Bone marrow (tissue), 2 donors: ENCODE measurements at regions not wholly inside any gene's neighbourhood (a gene's known extent, or its start where the extent isn't known, plus 50 kb on each side); places are given as distances from the start of the nearest gene placed in this dataset.
"Not testable (repeated sequence)": the region's sequence is repeated elsewhere in the genome, so short reads cannot be mapped to it uniquely, and the experiment has no call there.

ENCODE experiments used
- DNase-seq, 2 donors: peaks; one replicate each; lab custom pipeline; 2025; lab: John Stamatoyannopoulos, UW

DNA sequence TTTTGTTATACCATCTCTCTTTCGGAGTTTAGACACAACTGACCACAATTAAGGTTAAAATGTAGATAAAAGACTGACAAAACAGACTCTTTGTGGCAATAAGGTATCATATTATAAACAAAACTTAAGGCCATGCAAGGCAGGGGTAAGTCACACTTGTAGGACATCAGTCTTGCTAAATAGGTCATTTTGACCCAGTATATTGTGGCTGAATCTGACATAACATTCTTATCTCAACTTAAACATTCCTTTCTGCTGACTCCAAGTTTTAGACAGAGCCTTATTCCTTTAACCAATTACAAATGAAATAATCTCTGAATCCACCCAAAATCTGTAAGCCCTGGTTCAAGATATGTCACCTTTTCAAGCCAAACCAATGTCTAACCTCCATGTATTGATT, 733.4 kb upstream of the B3GALT2 start:
- no peak for DNase-seq

DNA sequence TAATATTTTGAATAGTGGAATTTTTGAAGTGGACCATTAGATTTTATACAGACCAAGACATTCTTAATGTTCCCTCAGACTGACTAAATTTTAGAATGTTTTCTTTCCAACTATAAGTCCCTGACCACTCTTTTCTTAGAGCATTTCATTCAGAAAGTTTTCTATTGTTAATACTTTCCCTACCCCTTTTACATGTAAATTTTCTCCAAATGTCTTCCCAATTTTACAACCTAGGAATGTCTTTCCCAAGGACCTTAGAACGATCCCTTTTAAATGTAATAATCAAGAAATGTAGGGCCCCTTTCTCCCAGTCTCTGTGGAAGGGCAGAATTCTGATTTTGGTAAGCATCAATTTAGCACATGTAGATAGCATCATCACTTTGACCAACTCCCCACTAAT, 730.0 kb upstream of the B3GALT2 start:
- no peak for DNase-seq

DNA sequence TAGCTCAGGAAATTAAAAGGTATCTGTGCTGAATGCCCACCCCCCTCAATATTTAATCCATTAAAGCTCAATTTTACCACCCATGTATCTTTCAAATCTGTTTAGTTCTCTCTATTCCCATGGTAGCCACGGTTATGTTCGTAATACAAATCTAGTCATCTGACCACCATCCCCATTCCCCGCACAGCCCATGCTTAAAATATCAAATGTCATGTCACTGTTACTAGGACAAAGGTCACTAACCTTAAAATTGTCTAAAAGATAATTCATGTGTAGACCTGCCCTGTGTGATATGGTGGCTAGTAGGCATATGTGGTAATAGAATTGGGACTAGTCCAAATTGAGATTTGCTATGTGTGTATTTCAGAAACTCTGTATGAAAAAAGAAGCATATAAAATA, 728.5 kb upstream of the B3GALT2 start:
- DNase-seq = no peak

DNA sequence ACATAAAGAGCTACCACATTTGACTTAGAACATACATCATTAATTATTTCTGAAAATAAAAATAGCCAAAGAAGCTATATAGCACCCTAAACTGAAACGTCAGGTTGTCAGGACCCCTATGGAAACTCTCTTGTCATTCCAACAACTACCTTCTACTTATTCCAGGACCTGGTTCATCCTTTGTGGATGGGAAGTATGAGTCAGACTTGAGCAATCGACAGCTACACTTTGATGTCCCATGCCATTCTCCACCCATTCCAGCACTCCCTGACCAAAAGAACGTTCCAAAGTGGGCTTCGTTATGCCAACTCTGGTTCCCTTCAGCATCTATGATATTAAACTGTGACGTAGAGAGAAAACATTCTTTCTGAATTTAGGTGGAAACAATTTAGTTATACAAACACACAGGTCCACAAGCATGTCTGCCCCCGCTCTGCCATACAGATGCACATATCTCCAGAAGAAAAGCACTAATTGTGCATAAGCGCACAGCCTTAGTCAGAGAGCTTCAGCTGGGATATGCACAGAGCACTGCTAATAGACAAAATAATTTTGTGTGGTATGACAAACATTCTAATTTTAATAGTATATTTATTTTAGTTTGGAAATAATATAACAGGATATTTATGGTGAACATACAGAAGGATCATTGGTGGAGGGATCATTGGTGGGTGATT, 723.1 kb upstream of the B3GALT2 start:
- DNase-seq = no peak

DNA sequence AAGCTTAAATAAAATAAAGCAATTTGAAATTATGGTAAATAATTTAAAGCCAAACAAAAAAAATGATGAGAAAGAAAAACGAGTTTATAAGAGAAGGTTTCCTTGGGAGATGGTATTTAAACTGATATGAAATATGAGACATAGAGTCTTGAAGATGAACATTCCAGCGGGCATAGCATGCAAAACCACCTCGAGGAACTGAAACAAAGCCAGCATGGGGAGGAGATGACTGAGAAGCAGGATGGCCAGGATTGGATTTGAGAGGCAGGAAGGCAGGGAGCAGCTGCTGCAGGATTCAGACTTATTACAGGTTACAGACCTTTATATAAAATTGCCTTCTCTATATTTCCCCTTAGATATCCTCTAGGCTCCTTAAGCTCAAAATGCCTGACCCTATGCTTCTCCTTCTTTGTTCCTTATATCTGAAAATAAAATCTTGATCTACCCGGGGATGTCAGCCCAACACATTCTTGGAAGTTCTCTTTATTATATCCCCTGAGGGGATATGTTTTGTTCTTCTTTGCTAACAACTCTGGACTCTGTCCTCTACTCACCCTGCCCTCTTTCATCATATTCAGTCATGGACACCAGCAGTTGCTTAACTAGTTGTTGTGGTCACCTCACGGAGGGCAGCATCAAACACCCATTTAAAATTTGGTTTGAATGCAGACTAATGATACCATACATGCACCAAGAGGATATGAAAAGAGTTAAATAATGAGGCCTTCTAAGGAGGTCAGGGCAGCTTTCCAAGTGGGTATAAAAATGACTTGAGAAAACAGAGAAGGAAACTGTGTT, 719.1 kb upstream of the B3GALT2 start:
- no peak for DNase-seq

DNA sequence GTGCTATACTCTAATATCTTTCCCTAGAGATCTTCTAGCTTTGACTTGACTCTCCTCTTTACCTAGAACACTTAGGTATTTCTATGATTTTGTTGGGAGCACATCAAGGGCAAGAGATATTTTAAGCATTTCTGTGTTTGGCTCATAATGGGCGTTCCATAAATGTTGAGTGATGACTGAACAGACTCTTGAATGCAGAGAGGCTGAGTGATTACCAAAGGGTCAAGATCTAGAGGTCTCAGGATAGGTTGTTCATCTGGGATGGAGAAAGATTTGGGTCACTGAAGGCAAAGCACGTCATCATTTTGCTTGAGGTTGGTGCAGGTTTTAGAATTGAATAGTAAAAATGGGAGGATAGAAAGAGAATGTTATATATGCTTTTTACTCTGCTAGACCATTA, 705.4 kb upstream of the B3GALT2 start:
- DNase-seq = no peak

DNA sequence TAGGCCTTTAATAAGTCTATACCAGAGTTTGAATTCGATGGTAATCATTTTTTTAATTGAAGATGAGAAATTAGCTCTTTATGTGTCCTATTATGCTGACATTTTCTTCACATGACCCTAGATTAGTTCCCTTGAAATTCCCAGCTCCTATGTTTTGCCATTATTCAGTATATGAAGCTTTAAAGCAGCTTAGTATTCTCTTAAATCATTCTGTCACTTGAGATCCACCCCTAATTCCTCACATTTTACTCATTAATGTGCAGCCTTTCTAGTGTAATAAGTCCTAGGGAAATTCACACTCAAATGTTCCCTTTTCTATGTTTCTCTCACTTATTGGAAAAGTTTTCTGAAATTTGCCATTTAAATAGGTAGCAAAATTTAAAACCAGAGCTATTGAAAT, 704.5 kb upstream of the B3GALT2 start:
- no peak for DNase-seq

DNA sequence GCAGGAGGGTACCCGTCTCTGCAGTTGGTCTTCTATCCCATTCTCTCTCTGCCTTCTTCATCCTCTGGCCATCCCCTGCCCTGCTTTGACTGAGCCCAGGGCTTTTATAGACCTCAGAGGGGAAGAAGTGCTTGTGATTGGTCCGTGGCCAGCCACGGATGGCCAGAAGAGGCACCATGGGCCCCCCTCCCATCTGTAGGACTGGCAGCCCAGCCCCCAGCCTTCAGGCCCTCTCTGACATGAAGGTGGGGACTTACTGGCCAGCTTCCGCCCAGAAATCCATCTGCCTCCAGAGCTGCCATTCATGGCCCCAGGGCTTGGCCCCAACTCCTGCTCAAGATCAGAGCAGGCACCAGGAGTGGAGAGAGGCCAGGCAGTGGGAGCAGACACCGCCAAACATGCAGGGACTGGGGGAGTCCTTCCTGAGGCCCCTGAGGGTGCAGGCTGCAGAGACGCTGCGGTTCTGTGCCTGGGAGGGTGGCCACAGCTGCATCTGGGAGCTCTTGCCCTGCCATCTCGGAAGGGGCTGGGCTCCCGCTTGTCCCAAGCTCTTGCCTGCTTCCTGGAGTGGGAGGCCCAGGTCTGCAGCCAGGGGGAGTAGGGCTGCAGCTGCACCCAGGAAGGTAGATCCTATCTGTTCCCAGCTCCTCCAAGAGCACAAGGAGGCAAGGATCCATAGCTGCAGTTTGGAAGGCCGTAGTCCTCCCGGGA, 698.6 kb upstream of the B3GALT2 start:
- DNase-seq = no peak

DNA sequence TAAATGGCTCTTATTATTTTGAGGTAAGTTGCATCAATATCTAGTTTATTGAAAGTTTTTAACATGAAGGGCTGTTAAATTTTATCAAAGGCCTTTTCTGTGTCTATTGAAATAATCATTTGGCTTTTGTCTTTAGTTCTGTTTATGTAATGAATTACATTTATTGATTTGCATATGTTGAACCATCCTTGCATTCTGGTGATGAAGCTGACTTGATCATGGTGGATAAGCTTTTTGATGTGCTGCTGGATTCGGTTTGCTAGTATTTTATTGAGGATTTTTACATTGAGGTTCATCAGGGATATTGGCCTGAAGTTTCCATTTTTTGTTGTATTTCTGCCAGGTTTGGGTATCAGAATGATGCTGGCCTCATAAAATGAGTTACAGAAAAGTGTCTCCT, 691.5 kb upstream of the B3GALT2 start:
- DNase-seq = not testable (repeated sequence)

DNA sequence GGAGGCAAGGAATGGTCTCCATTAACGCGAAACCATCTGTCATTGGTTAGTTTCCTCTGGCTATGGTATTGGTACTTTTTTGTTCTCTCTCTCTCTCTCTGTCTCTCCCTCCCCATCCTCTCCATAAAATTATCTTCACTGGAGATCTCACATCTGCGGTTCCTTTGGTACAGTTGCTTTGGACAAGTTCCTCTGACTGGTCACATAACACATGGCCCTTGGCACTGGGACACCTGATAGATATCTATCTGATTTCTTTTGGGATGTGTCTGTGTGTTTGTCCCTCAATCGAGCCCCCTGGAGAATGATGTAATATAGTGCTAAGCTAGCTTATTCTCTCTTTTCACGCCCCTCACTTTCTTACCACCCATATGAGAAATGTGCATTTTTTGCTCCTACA, 682.0 kb upstream of the B3GALT2 start:
- DNase-seq = no peak

DNA sequence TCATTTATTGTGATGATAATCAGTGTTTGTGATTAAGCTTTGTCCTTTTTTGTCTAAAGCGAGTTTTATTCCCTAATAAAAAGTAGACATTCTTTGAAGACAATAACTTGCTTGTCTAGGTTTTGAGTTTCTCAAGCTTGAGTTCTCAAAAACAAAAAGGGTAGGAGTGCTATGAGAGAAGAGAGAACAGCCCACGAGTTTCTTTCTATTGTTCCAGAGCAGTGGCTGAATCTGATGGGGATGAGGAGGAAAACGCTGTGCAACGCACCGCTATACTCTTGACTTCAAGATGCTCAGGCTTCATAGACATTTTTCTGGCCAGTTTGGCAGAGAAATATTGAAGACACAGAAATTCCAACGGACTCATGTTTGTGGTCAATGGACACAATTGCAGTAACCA, 669.8 kb upstream of the B3GALT2 start:
- DNase-seq = no peak

DNA sequence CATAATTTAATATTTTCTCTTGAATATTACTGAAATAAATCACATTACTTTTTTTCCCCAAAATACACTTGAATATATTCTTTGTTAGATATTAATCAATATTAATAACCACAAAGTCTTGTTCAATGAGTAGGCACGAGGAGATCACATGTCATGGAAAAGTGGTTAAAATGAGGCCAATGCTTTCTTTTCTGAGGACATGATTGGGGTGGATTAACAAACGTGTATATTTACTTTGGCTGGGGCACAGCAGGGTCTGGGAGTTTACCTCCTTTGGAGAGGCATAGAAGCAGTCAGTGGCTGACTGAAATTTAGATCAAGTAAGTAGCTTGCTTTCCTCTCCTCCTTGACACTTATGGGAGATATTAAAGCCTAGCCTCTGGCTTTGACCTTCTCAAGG, 664.3 kb upstream of the B3GALT2 start:
- no peak for DNase-seq

DNA sequence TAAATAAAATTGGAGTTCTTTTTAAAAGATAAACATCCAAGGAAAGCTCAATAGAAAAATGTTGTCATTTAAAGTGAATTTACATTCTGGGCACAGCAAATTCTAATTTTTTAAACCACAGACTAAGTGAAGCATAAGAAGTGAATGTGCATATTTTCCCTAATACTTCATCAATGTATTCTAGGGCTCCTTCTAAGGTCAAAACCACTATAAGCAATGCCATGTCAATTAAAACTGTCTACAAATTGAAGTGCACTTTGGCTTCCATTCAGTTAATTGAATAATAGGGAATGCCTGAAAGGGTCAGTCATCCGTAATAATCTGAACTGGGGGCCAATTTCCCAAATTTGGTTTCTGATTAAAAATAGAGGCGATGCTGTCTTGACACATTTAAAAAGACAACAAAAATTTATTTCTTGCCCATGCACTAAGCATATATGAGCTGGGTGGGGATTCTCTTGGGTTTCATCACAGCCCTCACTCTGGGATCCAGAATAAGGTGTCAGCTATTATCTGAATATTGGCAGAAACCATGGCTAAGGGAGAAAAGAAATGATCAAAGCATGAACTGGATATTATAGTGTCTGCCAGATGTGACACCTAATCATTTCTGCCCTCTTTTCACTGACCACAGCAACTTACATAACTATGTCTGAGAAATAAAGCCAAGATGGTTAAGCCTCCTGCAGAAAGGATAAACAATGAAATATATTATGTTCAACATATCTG, 660.6 kb upstream of the B3GALT2 start:
- DNase-seq = no peak

DNA sequence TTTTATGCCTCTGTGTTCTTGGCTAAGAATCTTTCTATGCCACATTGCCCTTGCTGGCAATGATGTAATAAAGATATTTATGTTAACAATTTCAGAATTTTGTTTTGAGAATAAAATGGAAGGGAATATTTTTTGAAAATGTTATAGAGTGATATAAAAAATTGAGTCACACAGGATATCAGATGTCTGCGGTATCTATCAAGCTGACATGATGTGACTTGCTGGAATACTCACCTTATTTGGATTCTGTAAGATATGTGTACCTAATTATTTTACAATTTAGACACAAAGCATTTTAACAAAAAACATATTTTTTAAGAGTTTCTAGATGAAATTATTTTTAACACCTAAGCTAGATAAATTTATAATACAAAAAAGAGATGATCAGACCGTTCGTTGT, 660.0 kb upstream of the B3GALT2 start:
- no peak for DNase-seq

DNA sequence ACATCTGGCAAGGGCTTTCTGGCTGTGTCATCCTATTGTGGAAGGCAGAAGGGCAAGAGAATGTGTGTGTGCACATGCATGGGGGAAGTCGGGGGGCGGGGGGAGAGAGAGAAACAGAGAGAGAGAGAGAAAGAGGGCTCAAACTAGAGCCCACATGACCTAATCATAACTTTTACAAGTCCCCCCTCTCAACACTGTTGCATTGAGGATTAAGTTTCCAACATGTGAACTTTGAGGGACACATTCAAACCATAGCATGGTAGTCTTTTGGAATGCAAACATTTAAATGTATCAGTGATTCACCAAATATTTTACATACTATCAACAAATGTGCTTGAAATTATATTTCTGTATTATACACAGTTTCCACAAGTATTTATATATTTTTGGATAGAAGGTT, 655.4 kb upstream of the B3GALT2 start:
- no peak for DNase-seq

DNA sequence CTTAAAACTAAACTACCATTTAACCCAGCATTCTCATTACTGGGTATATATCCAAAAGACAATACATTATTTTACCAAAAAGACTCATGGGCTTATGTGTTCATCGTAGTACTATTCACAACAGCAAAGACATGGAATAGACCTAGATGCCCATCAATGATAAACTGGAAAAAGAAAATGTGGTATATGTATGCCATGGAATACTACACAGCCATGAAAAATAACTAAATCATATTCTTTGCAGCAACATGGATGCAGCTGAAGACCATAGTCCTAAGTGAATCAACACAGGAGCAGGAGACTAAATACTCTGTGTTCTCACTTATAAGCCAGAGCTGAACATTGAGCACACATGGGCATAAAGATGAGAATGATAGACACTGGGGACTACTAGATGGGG, 645.1 kb upstream of the B3GALT2 start:
- no peak for DNase-seq

DNA sequence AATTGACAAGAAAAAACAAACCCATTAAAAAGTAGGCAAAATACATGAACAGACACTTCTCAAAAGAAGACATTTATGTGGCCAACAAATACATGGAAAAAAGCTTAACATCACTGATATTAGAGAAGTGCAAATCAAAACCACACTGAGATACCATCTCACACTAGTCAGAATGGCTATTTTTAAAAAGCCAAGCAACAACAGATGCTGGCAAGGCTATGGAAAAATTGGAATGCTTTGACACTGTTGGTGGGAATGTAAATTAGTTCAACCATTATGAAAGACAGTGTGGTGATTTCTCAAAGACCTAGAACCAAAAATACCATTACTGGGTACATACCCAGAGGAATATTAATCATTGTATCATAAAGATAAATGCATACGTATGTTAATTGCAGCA, 641.1 kb upstream of the B3GALT2 start:
- DNase-seq = no peak

DNA sequence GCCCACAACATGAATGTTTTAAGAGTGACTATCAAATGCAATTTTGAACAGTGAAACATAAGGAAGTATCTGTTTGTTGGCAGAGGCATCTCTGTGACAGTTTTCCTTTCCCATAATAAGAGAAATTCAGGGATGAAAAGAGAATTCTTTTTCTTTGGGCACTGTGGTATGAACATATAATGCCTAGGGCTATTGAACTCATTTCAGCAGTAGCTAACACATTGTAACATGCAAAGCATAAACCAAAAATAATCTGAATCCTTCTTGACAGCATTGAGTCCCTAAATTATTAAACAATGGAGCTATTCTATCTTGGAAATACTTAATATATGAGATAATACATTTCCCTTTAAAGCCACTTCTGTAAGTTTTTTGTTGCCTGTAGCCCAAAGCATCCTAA, 633.0 kb upstream of the B3GALT2 start:
- no peak for DNase-seq

DNA sequence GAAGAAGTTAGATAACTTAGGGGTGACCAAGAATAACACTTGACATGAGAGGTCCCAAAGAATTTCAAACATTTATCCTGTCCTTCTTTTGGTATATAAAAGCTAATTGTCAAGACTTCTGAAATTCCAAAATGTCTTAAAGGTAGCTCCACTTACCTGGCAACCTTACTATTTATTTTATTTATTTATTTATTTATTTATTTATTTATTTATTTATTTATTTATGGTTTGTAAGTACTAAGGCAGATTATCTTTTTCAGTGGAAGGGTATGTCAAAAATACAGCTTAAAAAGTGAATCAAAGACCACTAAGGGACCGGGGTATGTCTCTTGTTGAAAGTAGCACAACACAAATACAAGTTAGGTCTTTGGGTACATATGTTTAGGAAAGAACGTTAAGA, 620.8 kb upstream of the B3GALT2 start:
- no peak for DNase-seq

DNA sequence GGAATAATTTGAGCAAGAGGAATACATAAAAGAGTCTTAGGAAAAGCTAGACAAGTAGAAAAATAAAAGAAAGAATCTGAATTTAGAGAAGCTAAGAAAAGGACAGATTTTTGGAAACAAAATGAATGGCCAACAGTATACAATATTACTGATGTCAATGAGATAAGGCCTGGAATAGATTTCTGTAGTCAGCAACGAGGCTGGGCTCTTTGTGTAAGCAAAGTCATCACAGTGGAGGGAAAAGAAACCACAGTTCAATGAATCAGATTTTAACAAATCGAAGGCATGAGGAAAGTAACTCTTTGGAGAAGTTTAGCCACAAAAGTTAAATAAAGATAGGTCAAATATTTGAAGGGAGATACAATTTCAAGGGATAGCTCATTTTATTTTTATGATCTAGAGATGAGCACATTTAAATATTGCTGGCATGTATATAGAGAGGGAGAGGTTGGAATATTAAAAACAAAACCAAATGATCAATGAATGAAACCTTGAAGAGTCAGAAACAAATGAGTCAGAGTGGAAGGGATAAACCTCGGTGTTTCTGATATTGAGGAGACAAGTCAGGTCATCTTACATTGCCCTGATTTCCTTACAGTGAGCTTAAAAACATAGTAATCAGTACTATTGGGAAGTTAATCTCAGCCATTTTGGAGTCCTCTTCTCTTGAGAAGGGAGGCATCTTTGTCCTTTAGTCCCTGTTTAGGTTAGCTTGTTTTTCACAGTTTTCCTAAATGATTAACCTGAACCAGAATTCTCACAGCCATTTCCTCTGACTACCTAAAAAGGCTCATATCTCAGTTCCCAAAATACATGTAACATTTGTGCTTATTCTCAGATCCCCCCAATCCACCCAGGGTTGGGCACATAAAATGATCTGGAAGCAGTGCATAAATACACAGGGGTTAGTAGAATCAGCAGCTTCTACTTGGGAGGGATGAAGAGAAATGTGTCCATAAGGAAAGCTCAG, 620.0 kb upstream of the B3GALT2 start:
- no peak for DNase-seq

DNA sequence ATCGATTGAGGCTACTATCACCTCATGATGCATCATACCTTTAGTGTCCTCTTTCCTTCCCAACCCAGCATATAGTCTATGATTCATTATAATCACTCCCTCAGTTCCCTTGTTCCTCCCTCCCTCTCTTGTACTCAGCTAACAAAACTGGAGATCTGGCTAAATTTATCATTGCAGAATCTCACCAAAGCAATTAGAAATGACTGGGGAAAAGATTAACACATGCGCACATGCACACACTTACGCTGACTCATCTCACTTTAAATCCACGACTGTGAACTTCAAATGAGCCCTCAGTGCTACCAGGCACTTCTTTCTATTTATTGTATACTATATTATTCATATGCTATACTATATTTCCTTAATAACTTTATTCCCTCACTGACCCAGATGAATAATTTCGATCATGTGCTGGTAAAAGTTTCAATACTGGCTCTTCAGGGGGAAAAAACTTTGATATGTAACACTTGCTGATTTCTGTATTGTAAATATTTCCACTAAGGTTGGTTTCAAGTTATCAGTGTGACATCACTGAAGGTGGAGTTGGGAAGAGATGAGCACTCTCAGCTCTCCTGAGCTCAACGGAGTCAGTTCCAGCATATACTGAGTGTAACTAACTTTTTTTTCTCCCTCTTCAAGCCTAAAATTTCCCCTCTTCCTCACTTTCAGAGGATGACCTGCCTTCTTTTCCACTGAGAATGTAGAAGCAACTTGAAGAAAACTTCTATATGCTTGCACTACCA, 613.7 kb upstream of the B3GALT2 start:
- no peak for DNase-seq
